ENCODE measurements at regions not wholly inside any gene's neighbourhood (a gene's known extent, or its start where the extent isn't known, plus 50 kb on each side); places are given as distances from the start of the nearest gene placed in this dataset.

DNA sequence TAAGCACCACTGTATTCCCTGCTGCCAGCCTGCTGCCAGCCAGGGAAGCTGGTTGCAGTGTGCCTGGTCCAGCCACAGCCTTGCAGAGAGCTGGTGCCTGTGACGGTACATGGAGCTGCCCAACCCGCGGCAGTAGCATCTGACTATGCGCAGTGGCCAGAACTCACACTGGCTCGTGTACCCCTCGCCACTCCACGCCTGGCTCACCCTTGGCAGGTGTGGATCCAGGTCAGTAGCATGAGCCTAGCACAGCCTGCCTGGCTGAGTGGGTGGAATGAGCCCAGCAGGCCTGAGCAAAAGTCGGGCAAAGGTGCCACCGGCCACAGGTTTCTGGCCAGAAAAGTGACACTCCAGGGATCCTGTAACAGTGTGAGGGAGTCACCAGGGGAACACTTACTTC lies 361.7 kb upstream of the MAP3K7 start:
- DNase-seq: no peak

DNA sequence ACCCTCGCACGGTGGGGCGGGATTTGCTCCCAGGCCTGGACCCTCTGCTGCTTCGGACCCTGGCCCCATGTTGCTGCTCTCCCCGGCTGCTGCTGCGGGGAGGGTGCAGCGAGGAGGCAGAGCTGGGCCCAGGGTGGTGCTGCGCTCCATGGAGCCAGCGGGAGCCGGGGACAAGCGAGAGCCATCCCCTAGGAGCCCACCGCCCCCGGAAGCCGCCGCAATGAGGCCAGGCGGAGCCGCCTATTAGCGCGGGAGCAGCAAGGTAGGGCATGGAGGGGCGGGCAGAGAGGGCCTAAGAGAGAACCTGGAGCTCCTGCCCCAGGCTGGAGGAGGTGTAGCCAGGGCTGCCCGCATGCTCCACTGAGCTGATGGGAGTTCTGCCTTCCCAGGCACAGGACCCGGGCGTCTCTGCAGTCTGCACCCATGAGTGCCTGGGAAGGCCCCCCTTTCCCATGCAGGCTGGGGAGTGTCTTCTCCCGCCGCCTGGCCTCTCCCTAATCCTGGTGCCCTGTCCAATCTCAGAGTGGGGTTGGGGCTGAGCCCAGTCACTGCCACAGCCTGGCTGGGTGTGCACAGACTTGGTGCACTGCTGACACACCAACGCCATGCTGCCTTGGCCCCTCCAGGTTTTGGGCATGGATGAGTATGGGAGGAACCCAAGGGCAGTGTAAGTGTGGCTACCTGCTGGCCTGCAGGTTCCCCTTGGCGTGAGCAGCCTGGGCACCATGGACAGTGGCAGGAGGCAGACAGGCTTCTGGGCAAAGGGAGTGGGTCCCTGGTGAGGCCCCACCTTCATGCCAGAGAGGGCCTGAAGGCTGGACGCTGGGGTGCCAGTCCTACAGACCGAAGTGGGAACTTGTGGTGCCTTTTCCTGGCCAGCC lies 360.6 kb upstream of the MAP3K7 start:
- DNase-seq: no peak

DNA sequence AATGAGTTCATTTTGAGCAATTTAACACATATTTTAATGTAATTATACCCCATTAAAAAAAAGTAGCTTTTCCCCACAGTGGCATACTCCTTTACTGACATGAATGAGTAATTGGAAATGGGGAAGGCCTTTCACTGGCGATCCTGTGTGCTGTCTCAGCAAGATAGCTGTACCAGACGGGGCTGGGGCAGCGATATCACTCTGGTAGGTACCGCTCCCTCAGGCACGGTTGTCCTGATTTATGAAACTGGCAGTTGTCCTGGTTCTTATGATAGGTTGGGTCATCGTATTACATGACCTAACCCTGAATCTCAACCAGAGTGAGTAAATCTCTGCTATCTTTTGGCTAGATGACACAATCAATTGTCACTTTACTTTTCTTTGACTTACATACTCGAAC lies 355.0 kb upstream of the MAP3K7 start:
- DNase-seq: no peak

DNA sequence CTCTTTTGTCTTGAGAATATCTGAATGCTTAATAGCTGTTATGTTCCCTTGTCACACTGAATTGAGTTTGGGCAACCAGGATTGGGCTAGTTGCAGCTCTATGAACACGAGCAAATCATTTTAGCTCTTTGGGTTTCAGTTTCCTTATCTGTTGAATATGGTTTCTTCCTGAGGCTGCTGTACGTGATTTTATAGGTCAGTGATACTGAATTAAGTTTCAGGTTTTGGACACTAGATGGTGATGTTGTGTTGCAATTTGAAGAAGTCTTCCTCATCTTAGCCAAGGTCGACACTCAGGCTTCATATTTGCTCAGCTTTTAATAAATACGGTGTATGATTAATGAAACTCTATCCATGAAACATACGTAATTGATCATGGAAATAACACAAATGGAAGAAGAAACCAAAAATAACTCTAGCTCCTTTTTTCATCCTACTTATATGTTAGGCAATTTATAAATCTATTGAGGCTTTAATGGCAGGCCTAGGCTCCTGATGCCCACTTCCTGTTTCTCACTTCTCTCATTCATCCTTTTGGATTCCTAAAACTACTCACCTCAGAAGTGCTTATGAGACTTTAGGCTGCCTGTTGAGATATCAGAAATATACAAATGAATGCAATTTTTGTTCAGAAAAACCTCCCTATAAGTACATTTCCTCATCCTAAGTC lies 354.1 kb upstream of the MAP3K7 start:
- DNase-seq: no peak

DNA sequence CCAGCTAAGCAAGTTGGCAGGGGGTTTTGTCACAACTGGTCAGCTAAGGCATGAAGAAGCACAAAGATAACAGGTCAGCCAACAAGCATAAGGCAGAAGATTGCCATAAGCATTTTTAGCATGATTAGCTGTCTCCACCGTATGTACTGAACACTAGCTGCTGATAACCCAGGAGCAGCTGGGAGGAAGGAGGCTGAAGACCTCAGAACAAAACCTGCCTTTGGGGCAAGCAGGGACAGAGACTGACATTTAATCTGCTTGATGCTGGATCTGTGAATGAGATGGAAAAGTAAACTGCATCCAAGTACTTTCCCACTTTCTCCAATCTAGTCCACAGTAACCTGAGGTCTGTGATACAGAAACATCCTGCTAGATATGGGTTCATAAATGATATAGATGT lies 353.0 kb upstream of the MAP3K7 start:
- DNase-seq: no peak

DNA sequence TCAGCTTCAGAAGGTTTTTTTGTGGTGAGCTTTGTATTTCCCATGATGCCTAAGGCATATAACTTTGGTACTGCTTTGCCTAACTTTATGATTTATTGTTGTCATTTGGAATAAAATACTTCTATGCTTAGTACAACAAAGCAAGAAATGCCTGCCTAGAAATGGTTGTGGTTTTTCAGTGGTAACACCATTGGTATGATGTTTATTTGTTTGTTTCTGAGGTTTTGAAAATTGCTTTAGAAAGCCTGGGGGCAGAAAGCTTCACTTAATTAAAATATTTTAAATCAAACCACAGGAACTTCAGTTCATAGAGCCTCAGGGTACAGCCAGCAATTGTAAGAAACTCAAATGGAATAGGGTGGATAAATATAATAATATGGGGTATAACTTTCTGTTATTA lies 351.2 kb upstream of the MAP3K7 start:
- no peak for DNase-seq

DNA sequence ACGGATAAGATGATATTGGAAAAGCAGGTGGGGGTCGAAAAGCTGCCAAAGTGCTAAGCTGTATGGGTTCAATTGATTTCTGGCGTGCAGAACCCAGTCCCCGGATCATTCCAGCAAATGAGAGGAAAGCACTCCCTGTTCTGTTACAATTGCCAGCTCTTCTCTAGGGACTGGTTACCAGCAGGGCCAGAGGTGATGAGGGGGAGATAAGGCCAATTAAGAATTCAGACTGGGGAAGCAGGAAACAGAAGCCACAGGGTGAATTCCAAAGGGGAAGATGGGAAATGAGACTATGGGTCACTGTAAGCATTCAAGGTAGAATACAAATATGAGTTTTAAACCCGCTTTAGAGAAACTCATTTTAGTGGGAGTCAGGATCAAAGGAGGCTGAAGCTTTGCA lies 349.4 kb upstream of the MAP3K7 start:
- DNase-seq: no peak

DNA sequence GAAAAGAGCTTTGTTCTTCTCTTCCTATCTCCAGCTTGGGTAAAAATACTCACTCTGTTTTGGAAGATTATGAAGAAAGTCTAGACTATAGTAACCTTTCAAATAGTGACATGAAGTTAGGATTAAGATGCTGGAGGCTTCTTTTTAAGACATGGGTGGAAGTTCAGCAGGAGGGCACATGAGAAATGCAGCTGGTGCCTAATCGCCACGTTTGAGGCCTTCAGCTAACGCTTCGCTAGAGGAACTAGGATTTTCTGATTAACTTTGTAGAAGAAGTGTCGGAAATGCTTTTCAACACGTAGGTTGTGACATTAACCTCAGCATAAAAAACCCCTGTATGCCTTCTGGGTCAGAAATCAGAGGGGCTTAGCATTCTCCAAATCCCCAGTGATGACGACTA lies 348.1 kb upstream of the MAP3K7 start:
- no peak for DNase-seq

DNA sequence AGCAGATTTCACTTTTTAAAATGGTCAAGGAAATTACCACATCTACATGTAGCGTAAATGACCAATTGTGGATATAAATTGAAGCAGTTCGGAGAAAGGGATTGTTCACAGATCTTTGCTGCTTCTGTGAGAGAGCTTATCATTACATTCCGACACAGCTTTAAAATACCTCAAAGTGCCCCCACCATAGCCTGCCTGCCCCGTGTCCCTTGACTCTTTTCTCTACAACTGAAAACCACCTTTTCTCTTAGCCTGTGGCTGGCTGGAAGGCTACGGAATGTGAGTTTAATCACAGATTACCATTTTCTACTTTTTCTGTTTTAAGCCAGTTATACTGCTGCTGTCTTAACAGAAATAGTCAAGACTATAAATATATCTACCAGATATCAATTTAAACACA lies 347.2 kb upstream of the MAP3K7 start:
- no peak for DNase-seq

DNA sequence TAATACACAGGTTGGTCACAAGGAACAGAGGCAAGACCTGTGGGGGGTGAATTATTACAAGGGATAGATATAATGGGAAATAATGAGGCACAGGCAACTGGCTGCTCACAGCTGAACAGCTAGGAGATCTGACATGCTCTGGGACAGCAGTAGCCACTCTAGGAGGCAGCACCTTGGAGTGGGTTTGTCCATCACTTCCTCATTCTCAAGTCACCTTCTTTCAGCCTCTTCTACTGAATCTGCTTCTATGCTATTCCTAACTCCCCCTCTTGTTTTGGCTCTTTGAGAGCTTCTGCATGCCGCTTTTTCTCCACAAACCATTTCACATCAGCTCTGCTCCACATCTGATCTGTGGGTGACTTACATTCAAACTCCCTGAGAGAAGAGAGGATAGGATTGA lies 345.5 kb upstream of the MAP3K7 start:
- DNase-seq: no peak

DNA sequence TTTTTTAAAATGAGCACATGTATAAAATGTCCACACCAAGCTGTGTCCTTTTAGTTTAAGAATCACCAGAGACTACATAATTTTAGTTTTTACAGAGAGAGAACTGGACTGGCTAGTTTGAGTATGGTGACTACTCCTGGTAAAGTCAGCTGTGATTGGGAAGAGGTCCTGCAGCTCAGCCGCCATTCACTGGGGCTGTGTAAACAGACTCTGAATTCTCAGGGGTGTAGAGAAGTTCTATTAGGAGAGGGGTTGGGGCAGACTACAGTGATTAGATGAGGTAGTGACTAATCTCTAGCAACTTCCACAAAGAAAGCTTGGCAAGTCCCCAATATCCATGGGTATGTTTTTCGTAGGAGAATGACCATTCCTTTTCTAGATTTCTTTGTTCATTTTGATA lies 341.2 kb upstream of the MAP3K7 start:
- DNase-seq: no peak

DNA sequence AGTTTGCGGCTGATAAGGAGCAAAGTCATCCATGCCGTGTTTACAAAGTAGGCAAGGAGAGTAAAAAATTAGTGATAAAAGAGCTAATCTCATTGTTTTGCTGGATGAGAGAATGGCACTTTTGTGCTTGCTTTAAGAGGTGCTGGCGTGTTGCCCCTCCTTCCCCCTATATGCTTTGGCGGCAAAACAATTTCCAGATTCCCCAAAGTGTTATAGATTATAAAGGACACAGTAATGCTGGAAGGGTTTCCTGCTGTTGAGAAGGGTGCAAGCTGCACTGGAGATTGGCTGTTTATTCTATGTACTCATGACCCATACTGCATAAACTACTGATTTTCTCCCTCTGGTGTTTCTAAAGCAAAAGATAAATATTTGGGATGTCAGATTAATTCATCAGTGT lies 338.9 kb upstream of the MAP3K7 start:
- DNase-seq: no peak

DNA sequence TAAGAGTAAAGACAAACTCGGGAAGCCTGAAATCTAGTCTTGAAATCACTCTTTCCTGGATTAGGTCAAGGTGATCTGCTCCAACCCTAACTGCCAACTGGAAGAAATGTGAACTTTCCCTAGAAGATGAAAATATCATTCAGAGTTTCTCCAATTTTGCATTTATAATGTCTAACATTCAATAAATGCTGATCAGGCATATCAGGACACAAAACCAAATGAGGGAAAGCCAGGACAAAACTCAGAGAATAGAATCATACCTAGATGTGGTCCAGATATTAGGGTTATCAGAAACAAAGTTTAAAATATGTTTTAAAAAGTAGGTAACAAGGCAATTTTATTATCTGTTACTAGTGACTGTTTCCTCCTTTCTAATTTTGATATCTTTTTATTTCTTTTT lies 335.5 kb upstream of the MAP3K7 start:
- no peak for DNase-seq

DNA sequence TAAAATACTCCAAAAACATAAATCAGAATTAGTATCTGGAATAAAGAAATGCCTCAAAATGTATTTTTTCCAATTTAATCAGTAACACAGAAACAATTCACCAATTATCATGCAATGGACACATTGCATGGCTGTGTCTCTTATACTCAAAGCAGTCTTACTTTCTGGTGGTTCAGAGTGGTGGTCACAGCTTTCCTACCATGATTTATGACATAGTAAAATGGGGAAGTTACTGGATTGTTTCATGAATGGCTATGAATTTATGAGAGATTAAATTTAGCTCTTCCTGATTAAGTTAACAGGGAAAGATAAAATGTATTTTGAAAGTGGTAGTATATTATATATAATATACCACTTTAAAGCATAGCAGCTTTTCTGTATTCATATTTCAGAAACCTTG lies 331.5 kb upstream of the MAP3K7 start:
- no peak for DNase-seq

DNA sequence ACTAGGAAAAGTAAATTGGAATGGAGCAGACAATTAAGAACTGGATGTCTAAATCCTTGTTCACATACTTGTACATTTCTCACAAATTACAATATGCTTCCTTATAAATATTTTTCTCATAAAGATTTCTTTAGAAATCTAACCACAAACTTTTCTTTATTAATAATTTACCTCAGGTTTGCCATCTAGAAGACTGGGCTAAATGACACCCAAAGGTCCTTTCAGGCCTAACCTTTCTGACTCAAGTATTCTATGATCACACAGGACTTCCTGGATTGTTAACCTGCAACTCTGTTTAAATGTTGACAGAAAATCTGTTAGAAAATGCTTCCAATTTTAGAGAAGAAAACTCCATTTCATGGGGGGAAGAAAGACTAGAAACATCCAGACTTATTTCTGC lies 330.5 kb upstream of the MAP3K7 start:
- no peak for DNase-seq

DNA sequence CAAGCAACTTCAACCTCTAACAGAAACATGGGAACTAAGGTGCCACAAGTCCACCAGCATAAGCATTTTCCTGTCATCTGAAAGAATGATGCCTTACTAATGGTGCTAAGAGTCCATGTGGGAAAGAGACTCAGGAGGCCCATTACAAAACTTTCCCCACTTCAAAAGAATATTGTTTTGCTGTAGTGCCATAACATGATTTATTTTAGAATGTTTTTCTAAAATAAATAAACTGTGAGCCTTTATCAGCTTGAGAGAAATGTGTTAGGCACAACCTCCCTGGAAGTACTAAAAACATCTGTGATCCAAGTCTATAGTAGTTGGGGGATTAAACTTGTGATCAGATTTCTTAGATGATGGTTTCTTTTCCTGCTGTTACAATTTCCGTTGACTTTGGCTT lies 330.1 kb upstream of the MAP3K7 start:
- no peak for DNase-seq

DNA sequence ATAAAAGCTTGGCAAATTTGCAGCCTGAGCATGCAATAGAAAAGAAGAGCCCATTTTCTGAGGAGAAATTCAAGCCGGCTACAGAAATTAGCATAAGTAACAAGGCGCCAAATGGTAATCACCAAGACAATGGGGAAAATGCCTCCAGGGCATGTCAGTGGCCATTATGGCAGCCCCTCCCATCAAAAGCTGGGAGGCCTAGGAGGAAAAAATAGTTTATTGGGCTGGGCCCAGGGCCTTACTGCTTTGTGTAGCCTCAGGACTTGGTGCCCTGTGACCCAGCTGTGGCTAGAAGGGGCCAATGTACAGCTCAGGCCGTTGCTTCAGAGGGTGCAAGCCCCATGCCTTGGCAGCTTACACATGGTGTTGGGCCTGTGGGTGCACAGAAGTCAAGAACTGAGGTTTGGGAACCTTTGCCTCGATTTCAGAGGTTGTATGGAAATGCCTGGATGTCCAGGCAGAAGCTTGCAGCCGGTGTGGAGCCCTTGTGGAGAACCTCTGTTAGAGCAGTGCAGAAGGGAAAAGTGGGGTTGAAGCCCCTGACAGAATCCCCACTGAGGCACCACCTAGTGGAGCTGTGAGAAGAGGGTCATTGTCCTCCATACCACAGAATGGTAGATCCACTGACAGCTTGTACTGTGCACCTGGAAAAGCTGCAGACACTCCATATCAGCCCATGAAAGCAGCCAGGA lies 328.5 kb upstream of the MAP3K7 start:
- no peak for DNase-seq

DNA sequence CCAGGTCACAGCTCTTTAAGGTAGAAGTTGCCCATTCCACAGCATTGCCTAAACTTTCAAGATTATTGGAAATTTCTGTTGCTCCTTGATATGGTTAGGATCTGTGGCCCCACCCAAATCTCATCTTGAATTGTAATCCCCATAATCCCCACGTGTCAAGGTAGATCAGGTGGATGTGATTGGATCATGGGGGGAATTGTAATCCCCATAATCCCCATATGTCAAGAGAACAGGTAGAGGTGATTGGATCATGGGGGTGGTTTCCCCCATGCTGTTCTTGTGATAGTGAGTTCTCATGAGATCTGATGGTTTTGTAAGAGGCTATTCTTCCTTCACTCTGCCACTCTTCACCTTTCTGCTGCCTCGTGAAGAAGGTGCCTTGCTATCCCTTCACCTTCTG lies 327.4 kb upstream of the MAP3K7 start:
- no peak for DNase-seq

DNA sequence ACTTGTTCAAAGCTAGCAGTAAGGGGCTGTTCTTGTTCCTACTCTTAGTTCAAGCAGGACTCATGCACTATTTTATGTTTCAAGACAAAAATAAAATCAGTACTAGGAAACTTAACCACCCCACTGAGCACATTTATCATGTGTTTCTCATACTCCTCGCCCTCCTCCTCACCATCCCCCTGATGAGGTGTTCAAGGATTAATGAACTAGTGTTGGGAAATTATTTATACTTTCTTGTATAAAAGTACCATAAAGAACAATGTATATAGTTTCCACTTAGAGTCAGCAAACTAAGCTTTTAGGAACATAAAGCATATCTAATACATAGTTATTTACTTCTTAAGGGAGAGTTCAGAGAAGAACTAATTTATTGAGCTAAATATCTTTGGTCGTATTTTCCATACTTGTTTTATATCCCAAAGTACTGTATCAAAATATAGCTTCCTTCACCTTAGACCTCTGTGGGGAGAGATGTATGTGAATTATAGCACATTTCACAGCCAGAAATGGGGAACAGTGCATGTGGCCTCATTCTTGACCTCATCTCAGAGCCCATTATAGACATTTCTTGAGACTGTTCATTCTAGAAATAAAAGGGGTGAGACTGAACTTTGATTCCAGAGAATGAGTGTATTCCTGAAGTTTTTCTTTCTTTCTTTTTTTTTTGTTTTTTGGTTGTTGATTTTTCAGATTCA lies 326.5 kb upstream of the MAP3K7 start:
- no peak for DNase-seq

DNA sequence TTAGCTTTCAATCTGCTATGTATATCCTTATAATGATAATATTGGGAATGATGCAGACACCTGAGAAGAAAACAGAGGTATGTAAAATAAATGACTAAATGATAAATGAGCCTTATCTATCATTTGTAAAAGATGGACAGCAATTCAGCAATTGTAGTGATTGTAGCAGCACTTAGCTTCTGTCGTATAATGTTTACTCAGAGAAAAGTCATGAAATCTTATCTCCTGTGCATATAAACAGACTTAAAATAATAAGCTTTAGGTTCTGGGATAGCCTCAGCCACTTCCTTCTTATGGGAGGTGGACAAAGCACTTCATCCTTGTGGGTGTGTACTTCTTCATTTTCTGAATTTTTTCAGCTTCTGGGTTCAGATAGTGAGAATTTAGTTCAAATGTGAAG lies 324.8 kb upstream of the MAP3K7 start:
- DNase-seq: no peak

DNA sequence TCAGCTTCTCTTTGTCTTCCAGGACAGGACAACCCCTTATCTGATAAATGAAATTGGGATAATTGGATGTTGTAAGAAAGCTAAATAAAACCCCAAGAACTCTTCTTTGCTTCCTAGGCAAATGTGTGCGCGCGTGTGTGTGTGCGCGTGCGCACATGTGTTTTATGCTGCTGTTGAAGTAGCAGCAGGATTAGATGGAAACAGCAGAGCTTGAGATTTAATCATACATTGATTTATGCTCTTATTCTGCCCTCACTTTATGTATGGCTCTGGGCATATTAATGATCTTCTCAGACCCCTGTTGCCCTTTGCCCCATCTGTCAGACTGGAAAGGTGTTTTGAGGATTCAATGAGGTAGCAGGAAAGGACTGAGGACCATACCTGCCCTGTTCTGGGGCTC lies 324.0 kb upstream of the MAP3K7 start:
- no peak for DNase-seq

DNA sequence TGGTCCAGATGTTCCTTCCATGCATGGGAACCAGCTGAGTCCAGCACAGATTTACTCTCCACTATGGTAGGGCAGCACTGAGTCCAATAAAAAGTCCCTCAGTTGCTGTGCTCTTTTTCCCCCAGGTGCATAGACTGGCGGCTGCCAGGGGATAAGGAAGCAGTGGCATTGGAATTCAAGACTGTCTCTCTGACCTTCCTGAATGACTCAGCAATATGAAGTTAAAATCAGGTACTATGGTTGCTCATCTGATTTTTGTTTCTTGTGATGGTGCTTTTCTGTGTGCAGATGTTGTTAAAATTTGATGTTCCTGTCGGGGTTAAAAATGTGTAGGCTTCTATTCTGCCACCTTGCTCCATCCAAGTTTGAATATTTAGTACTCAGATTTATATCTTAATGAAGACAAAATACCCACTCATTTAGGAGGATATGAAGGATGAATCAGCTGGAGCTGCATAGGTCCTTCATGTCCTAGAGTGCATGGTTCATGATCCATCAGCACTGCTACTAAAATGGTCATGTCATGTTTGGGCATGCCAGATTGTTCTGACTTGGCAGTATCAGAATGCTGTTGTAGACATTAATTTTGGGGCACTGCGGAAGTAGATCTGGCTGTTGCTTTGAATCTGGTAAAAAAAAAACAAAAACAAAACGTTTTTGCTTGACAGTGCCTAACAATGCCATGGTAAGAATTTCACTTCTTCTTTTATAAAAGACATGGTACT lies 321.2 kb upstream of the MAP3K7 start:
- no peak for DNase-seq
